Stimulated activated CD4-positive, alpha-beta T cell treated with anti-CD3 and anti-CD28 coated beads, Interleukin-4, amount 100 ng/mL, for 1 hour (primary cell): ENCODE measurements at regions not wholly inside any gene's neighbourhood (a gene's known extent, or its start where the extent isn't known, plus 50 kb on each side); places are given as distances from the start of the nearest gene placed in this dataset.

Source experiments
- DNase-seq: peaks from one replicate; pipeline ENCODE4 v3.0.0-alpha.2; 2020

DNA sequence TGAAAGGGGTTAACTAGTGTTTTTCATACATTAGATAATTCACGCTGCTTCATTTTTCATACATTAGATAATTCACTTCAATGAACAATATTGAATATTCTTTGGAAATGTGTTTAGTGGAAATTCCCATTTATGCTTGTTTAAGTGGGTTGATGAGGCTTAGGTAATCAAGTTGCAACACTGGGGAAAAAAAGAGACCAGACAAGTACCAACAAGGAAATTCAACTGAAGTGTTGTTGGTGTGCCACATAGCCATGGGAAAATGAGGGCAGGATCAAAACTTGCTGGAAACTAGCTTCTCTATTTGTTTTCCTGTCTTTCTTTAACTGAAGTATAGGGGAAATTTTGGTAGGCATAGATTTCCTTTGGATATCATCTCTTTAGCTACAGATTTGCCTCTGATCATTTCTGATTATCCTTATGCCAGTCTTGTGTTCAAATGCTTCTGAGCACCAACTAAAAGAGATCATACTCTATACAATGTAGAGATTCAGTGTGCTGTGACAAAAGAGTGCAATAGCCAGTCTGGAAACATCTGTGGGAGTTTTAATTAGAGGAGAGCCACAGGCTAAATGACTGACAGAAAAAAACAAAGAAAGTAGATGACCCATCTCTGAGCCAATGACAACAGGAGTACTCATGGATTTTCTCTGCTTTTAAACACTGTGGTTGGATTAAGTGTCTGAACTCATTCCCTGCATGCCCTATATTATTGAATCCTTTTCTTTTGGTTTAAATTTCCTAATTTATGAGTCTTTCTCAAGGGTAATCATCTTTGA, 67.6 kb upstream of the CTSC start:
- no peak for DNase-seq

DNA sequence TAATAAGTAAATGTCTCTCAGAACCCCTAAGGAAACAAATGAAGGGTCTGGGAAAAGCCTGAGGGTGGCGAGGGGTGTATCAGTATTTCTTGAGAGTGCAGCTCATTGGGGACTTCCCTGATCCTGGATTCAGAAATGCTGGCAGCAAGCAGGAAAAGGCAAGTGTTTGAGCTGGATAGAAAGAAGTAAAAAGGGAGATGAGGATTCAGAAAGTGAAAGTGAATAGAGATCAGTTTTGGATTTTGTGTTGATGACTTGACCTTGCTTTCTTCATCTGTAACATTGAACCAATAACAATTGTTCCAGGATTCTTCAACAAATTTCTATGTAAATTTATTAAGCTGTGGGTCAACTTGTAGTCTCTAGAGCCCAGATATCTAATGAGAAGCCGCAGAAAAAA, 66.9 kb upstream of the CTSC start:
- no peak for DNase-seq

DNA sequence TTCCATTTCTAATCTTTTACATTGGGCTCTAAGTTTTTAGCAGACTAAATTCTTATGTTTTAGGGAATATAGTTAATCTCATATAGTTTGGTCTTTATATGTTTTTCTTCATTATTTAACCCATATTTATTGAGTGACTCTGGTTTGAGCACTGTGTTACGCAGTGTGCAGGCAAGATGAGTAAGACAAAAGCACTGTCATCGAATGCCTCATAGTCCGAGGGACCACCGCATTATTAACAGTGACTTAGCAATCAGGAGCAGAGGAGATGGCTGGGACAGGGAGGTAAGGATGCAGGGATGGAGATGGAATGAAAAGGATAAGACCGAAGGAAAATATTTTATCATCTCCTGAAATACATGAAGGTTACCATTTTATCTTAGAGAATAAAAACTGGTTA, 65.2 kb upstream of the CTSC start:
- DNase-seq, result no peak

DNA sequence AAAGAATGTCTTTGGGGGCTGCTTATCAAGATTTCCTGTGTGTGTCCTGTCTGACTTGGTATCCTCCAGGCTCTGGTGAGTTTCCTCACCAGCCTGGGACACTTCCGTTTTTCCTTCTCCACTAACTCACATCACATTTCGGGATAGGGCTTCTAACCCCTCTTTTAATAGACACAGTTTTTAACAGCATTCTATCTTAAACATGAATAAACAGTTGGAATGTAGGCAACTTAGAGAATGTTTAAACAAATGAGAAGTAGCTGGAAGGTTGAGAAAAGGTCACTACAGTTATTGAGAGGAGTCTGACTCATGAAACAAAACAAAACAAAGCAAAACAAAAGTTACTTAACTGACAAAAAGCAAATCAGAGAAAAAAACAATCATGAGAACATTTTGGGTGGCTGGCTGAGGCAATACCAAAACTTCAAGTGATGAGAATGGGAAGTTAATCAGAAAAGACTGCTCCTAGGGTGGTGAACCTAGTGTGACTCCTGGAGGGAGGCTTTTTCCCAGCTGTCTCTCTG, 64.7 kb upstream of the CTSC start:
- DNase-seq, result no peak

DNA sequence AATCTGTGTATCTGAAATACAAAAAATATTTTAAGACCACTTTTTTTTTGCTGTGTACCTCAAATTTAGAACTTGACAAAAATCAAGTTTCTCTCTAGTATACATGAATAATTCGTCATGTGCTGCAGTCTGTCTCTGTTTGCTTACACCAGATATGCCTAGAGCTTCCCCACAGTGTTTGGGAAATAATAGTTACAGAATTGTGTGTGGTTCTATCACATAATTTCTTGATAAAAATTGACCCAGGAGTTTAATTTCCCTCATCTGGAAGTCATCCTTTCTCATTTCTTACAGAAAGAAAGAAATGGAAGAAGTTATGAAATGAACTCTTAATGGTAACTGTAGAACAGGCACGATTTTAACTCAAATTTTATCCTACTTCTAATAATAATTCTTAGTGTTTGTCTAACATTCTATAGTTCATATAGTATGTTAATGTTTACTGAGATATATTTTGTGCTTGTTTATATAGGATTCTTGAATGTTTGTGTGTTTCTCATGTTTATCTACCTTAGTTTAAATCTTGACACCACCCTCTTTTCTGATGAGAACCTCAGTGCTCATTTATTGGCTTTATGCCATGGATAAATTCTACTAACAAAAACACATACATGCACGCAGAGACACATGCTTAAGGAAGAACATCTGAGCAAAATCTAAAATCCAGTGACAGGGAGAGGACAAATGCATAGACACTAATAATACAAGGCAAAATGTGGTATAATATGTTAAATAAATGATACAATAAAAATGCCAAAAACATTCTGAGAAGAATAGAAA, 61.4 kb upstream of the CTSC start:
- no peak for DNase-seq

DNA sequence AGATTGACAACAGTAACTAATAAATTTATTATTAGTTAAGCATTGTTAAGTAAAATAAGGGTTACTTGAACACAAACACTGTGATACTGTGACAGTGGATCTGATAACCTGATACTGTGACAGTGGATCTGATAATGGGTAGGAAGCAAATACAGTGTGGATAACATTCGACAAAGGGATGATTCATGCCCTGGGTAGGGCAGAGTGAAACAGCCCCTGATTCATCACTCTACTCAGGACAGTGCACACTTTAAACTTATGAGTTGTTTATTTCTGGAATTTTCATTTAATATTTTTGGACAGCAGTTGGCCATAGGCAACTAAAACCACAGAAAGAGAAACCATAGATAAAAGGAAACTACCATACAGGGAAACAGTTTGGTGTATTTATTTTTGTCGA, 60.8 kb upstream of the CTSC start:
- DNase-seq, result no peak

DNA sequence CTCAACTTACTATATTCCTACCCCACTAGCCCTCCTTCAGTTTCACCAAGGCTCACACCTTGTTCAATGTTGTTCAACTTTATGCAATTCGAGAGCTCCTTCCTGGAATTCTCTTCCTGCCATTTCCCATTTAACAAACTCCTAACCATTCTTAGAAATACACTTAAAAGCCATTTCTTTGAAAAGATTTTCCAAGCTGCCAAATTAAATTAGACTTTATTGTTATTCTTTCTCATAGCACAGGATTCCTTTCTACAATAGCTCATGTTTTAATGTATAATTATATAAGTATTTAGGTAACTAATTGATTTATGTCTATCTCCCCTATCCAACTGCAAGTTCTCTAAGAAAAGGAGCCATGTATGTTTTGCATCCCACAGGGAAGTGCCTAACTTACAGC, 52.7 kb upstream of the CTSC start:
- DNase-seq, result no peak

DNA sequence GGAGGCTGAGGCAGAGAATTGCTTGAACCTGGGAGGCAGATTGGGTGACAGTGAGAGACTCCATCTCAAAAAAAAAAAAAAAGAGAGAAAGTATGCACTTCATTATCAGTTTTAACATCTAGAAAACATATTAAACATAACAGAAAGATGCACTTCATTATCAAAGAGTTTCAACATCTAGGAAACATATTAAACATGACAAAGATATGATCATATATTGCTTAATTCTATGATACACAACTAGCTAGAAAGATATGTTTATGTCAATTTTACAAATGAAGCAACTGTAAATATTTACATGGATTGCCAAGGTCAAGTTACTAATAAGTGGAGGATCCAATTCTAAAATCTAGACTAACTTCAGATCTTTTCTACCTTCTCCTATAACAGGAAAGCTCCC, 50.4 kb upstream of the CTSC start:
- no peak for DNase-seq
